ENCODE measurements at regions not wholly inside any gene's neighbourhood (a gene's known extent, or its start where the extent isn't known, plus 50 kb on each side); places are given as distances from the start of the nearest gene placed in this dataset.

DNA sequence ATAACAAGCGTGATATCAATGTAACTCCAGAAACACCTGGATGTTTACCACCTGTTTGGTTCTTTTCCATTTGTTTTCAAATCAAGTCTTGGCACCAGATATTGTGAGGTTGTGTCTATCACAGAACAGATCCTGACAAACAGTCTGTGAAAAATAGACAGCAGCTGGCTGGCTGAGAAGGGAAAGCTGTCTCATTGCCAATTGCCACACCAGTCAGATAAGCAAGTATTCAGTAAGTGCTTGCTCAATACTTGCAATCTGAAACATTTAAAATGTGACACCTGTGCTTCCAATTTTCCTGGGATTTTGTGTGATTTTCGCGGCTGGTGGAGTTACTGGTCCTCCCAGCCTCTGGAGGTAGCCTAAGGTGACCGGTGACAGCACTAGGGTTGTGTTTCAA lies 147.9 kb upstream of the MYO3A start:
- ChIA-PET POLR2A (no interaction called here), CTCF (no interaction called here)
- H3K4me3 ChIP-seq (ENCODE audit: low read depth, low read length), result no peak overlapping the region
- no peaks in the 10 kb centered on the region for H3K36me3 ChIP-seq (ENCODE audit: control insufficient read depth, insufficient read depth, low read length)
- no peak for DNase-seq (ENCODE audit: low read depth)
- TF ChIP-seq, protein P1, sequence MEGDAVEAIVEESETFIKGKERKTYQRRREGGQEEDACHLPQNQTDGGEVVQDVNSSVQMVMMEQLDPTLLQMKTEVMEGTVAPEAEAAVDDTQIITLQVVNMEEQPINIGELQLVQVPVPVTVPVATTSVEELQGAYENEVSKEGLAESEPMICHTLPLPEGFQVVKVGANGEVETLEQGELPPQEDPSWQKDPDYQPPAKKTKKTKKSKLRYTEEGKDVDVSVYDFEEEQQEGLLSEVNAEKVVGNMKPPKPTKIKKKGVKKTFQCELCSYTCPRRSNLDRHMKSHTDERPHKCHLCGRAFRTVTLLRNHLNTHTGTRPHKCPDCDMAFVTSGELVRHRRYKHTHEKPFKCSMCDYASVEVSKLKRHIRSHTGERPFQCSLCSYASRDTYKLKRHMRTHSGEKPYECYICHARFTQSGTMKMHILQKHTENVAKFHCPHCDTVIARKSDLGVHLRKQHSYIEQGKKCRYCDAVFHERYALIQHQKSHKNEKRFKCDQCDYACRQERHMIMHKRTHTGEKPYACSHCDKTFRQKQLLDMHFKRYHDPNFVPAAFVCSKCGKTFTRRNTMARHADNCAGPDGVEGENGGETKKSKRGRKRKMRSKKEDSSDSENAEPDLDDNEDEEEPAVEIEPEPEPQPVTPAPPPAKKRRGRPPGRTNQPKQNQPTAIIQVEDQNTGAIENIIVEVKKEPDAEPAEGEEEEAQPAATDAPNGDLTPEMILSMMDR (IDR thresholded peaks at IDR 0.05; ENCODE audit: insufficient read depth, low read depth, low read length), result no peak
- no peaks in the 10 kb centered on the region for H3K27me3 ChIP-seq (ENCODE audit: control insufficient read depth, insufficient read depth, low read length)

DNA sequence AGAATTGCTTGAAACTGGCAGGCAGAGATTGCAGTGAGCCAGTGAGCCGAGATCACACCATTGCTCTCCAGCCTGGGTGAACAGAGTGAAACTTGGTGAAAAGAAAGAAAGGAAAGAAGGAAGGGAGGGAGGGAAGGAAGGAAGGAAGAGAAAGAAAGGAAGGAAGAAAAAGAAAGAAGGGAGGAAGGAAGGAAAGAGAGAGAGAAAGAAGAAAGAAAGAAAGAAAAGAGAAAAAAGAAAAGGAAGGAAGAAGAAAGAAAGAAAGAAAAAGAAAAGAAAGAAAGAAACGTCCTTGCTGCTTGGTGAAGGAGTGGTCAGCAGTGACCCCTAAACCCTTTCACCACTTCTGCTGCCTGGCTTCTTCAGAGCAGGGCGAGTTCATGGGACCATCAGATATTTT lies 147.1 kb upstream of the MYO3A start:
- TF ChIP-seq, protein P1 (IDR thresholded peaks at IDR 0.05; ENCODE audit: insufficient read depth, low read depth, low read length), result no peak
- Histone ChIP-seq H3K4me3 (ENCODE audit: low read depth, low read length) (no peak overlapping the region), H3K36me3 (ENCODE audit: control insufficient read depth, insufficient read depth, low read length) (no peaks in the 10 kb centered on the region), H3K27me3 (ENCODE audit: control insufficient read depth, insufficient read depth, low read length) (no peaks in the 10 kb centered on the region)
- CTCF ChIA-PET, result no interaction called here
- POLR2A ChIA-PET, result no interaction called here
- no peak for DNase-seq (ENCODE audit: low read depth)

DNA sequence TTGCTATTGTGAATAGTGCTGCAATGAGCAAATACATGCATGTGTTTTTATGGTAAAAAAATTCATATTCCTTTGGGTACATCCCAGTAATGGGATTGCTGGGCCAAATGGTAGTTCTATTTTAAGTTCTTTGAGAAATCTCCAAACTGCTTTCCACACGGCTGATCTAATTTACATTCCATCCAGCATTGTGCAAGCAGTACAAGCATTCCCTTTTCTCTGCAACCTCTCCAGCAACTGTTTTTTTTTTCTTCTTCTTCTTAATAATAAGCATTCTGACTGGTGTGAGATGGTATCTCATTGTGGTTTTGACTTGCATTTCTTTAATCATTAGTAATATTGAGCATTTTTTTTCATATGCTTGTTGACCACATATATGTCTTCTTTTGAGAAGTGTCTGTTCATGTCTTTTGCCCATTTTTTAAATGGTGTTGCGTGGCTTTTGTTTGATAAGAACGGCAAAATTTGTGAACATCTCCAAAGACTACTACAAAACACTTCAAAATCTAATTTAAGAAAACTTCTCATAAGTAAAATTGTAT lies 136.1 kb upstream of the MYO3A start:
- no peak for DNase-seq (ENCODE audit: low read depth)
- TF ChIP-seq, protein P1 (IDR thresholded peaks at IDR 0.05; ENCODE audit: insufficient read depth, low read depth, low read length), result no peak
- ChIA-PET CTCF (no interaction called here), POLR2A (no interaction called here)
- no peaks in the 10 kb centered on the region for H3K36me3 ChIP-seq (ENCODE audit: control insufficient read depth, insufficient read depth, low read length)
- H3K4me3 ChIP-seq (ENCODE audit: low read depth, low read length), result no peak overlapping the region
- no peaks in the 10 kb centered on the region for H3K27me3 ChIP-seq (ENCODE audit: control insufficient read depth, insufficient read depth, low read length)

DNA sequence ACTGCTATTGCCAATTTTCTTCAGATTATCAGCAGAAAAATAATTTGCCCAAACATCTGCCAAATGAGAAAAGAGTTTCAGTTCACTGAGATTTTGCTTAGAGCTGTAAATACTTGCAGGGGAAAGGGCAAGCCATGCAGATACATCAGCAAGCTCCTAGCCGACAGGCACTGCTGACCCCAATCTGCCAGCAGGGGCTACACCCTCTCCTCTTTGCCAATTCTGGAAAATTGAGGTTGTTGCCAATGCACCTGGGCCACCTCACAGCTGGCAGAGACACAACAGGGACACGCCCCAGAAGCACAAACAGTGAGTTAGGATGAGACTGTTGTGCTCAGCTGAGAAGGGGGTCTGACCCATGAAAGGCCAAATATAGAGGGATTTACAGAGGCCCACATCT lies 129.5 kb upstream of the MYO3A start:
- DNase-seq (ENCODE audit: low read depth), result no peak
- Histone ChIP-seq H3K36me3 (ENCODE audit: control insufficient read depth, insufficient read depth, low read length) (no peaks in the 10 kb centered on the region), H3K4me3 (ENCODE audit: low read depth, low read length) (no peak overlapping the region), H3K27me3 (ENCODE audit: control insufficient read depth, insufficient read depth, low read length) (no peaks in the 10 kb centered on the region)
- CTCF ChIA-PET, result no interaction called here
- TF ChIP-seq, protein P1 (IDR thresholded peaks at IDR 0.05; ENCODE audit: insufficient read depth, low read depth, low read length), result no peak
- POLR2A ChIA-PET, result no interaction called here

DNA sequence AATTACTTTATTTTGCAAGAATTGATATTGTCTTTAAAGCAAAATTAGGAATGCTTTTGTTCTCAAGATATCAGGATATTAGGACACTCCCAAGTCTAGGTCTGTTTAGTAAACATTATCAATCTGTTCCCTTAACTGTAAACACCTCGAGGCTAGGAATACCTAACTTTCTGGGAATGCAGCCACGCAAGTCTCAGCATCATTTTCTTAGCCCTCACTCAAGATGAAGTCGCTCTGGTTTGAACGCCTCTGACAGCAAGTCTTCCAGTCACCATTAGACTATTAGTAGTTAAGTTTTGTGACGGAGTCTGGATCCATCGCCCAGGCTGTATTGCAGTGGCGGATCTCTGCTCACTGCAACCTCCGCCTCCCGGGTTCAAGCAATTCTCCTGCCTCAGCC lies 128.0 kb upstream of the MYO3A start:
- DNase-seq (ENCODE audit: low read depth), result no peak
- no peak overlapping the region for H3K4me3 ChIP-seq (ENCODE audit: low read depth, low read length)
- no peaks in the 10 kb centered on the region for H3K36me3 ChIP-seq (ENCODE audit: control insufficient read depth, insufficient read depth, low read length)
- TF ChIP-seq, protein P1 (IDR thresholded peaks at IDR 0.05; ENCODE audit: insufficient read depth, low read depth, low read length), result no peak
- POLR2A ChIA-PET, result no interaction called here
- no peaks in the 10 kb centered on the region for H3K27me3 ChIP-seq (ENCODE audit: control insufficient read depth, insufficient read depth, low read length)
- CTCF ChIA-PET, result no interaction called here

All from BJ (cell line).